OCI-LY3 (cell line): ENCODE measurements at regions not wholly inside any gene's neighbourhood (a gene's known extent, or its start where the extent isn't known, plus 50 kb on each side); places are given as distances from the start of the nearest gene placed in this dataset.

ENCODE experiments used
- H2AFZ ChIP-seq: fragments of 200-600, 300-600 bp; shearing (Covaris generic); 2 replicates; pipeline ENCODE4 v1.6.0; 2014; ENCODE audit warnings: antibody characterized with exemption, low read depth, low read length
- H3K27ac ChIP-seq: fragments of 200-600, 300-600 bp; sonication (generic); 2 replicates; pipeline ENCODE4 v1.5.1; 2014; ENCODE audit warnings: mild to moderate bottlenecking, low read length, moderate library complexity, mixed read lengths
- H3K27me3 ChIP-seq: fragments of 200-600, 300-600 bp; sonication (generic); 2 replicates; pipeline ENCODE4 v1.6.1; 2014; ENCODE audit warnings: low read depth, low read length, mixed read lengths
- H3K36me3 ChIP-seq: fragments of 200-600, 300-600 bp; sonication (generic); replicated peaks from 2 replicates; pipeline ENCODE3; 2014; ENCODE audit warnings: low read depth, low read length, mixed read lengths
- H3K4me1 ChIP-seq: fragments of 300-600, 200-600 bp; sonication (generic); 2 replicates; pipeline ENCODE4 v1.6.1; 2014; ENCODE audit warnings: low read length, mixed read lengths
- H3K4me2 ChIP-seq: fragments of 200-600, 300-600 bp; sonication (generic); 2 replicates; pipeline ENCODE4 v1.6.1; 2014; ENCODE audit warnings: low read length, mixed read lengths
- H3K4me3 ChIP-seq: fragments of 300-600, 200-600 bp; sonication (generic); 2 replicates; pipeline ENCODE4 v1.5.1; 2014; ENCODE audit warnings: antibody characterized with exemption, mild to moderate bottlenecking, low read length, moderate library complexity
- H3K79me2 ChIP-seq: fragments of 300-600, 200-600 bp; shearing (Covaris generic); 2 replicates; pipeline ENCODE4 v1.6.1; 2014; ENCODE audit warnings: mild to moderate bottlenecking, low read length, mixed read lengths
- H3K9ac ChIP-seq: fragments of 300-600, 200-600 bp; shearing (Covaris generic); 2 replicates; pipeline ENCODE4 v1.6.0; 2014; ENCODE audit warnings: mild to moderate bottlenecking, low read length, moderate library complexity
- H3K9me3 ChIP-seq: fragments of 200-600, 300-600 bp; shearing (Covaris generic); 2 replicates; pipeline ENCODE4 v1.6.1; 2014; ENCODE audit warnings: low read length, mixed read lengths; ENCODE audit not compliant: insufficient read depth
- H4K20me1 ChIP-seq: fragments of 200-600, 300-600 bp; sonication (generic); 2 replicates; pipeline ENCODE4 v1.6.1; 2016; ENCODE audit warnings: low read length, mixed read lengths; ENCODE audit not compliant: insufficient read depth
- EZH2phosphoT487 ChIP-seq: fragments of 200-600 bp; shearing (Covaris generic); IDR thresholded peaks from 2 replicates; pipeline ENCODE4 v1.6.1; 2018; ENCODE audit warnings: antibody characterized with exemption, mixed run types, low read depth
- TF ChIP-seq, protein P1 (sequence below): fragments of 200-600, 300-600 bp; sonication (generic); IDR thresholded peaks from 2 replicates; pipeline ENCODE4 v1.5.1; 2014; ENCODE audit warnings: antibody characterized with exemption, low read length, low read depth

GRCh38 chr3:109480014-109480413 is 142.7 kb upstream of the DPPA4 start:
- H4K20me1 ChIP-seq = no peaks in the 10 kb centered on the region
- H3K4me1 ChIP-seq = peaks cover 5% of the 10 kb centered on the region; the same call in 1 of the 2 replicates
- TF ChIP-seq, protein P1, sequence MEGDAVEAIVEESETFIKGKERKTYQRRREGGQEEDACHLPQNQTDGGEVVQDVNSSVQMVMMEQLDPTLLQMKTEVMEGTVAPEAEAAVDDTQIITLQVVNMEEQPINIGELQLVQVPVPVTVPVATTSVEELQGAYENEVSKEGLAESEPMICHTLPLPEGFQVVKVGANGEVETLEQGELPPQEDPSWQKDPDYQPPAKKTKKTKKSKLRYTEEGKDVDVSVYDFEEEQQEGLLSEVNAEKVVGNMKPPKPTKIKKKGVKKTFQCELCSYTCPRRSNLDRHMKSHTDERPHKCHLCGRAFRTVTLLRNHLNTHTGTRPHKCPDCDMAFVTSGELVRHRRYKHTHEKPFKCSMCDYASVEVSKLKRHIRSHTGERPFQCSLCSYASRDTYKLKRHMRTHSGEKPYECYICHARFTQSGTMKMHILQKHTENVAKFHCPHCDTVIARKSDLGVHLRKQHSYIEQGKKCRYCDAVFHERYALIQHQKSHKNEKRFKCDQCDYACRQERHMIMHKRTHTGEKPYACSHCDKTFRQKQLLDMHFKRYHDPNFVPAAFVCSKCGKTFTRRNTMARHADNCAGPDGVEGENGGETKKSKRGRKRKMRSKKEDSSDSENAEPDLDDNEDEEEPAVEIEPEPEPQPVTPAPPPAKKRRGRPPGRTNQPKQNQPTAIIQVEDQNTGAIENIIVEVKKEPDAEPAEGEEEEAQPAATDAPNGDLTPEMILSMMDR = no peak
- TF ChIP-seq EZH2phosphoT487 = no peak
- H3K4me3 ChIP-seq = no peak overlapping the region
- no peak overlapping the region for H3K9ac ChIP-seq
- H2AFZ ChIP-seq = no peak overlapping the region
- no peaks in the 10 kb centered on the region for H3K27me3 ChIP-seq
- no peak overlapping the region for H3K27ac ChIP-seq
- H3K9me3 ChIP-seq = no peaks in the 10 kb centered on the region
- H3K4me2 ChIP-seq = no peak overlapping the region
- no peaks in the 10 kb centered on the region for H3K36me3 ChIP-seq
- no peaks in the 10 kb centered on the region for H3K79me2 ChIP-seq

DNA sequence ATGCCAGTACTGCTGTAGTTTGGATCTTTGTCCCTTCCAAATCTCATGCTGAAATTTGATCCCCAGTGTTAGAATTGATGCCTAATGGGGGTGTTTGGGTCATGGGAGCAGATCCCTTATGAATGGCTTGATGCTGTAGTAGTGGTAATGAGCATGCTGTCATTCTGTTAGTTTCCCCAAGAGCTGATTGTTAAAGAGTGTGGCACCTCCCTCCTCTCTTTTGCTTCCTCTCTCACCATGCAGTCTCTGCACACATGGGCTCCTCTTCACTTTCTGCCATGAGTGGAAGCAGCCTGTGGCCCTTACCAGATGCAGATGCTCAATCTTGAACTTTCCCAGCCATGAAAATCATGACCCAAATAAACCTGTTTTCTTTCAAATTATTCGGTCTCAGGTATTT is 141.3 kb upstream of the DPPA4 start:
- Histone ChIP-seq H3K4me3 (no peak overlapping the region), H3K36me3 (no peaks in the 10 kb centered on the region), H3K9me3 (no peaks in the 10 kb centered on the region), H3K79me2 (no peaks in the 10 kb centered on the region), H3K9ac (no peak overlapping the region), H4K20me1 (no peaks in the 10 kb centered on the region), H3K4me2 (no peak overlapping the region), H2AFZ (no peak overlapping the region), H3K27ac (no peak overlapping the region), H3K27me3 (no peaks in the 10 kb centered on the region), H3K4me1 (peaks cover 5% of the 10 kb centered on the region; the same call in 1 of the 2 replicates)
- no peak for TF ChIP-seq EZH2phosphoT487
- TF ChIP-seq, protein P1 = no peak

GRCh38 chr3:109460961-109461360 is 123.6 kb upstream of the DPPA4 start:
- Histone ChIP-seq H3K9me3 (no peaks in the 10 kb centered on the region), H3K36me3 (no peaks in the 10 kb centered on the region), H3K27ac (no peak overlapping the region), H2AFZ (no peak overlapping the region), H3K4me2 (no peak overlapping the region), H3K79me2 (no peaks in the 10 kb centered on the region), H3K4me3 (no peak overlapping the region), H4K20me1 (no peaks in the 10 kb centered on the region), H3K4me1 (no peaks in the 10 kb centered on the region), H3K9ac (no peak overlapping the region), H3K27me3 (no peaks in the 10 kb centered on the region)
- no peak for TF ChIP-seq EZH2phosphoT487
- TF ChIP-seq, protein P1 = no peak

DNA sequence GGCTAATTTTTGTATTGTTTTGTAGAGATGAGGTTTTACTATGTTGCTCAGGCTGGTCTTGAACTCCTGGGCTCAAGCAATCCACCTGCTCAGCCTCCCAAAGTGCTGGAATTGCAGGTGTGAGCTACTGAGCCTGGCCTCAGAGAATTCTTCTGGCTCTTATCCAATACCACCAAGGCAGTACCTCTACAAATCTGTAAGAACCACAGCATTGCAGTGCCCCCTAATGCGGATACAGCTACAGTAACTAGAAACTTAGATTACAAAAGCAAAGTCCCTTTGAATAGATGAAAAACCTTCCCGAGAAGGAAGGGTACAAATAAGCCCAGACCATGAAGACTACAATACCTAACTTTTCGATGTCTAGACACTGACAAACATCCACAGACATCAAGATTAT is 107.9 kb upstream of the DPPA4 start:
- H3K27me3 ChIP-seq = no peaks in the 10 kb centered on the region
- no peak overlapping the region for H2AFZ ChIP-seq
- H3K9ac ChIP-seq = no peak overlapping the region
- H3K36me3 ChIP-seq = no peaks in the 10 kb centered on the region
- H3K79me2 ChIP-seq = no peaks in the 10 kb centered on the region
- H3K4me1 ChIP-seq = no peaks in the 10 kb centered on the region
- no peaks in the 10 kb centered on the region for H4K20me1 ChIP-seq
- H3K4me2 ChIP-seq = no peak overlapping the region
- no peaks in the 10 kb centered on the region for H3K9me3 ChIP-seq
- H3K4me3 ChIP-seq = no peak overlapping the region
- no peak for TF ChIP-seq EZH2phosphoT487
- TF ChIP-seq, protein P1 = 0 out of 2 replicates have a peak, but pooled peaks have one; percentile 5
- no peak overlapping the region for H3K27ac ChIP-seq
